ENCODE measurements at regions not wholly inside any gene's neighbourhood (a gene's known extent, or its start where the extent isn't known, plus 50 kb on each side); places are given as distances from the start of the nearest gene placed in this dataset.

GRCh38 chr11:11755871-11756270 is 85.9 kb upstream of the USP47 start:
- no peak for DNase-seq

GRCh38 chr11:11752679-11753078 is 89.1 kb upstream of the USP47 start:
- DNase-seq: no peak

- DNase-seq: no peak
Measured at GRCh38 chr11:11750017-11750878, 91.5 kb upstream of the USP47 start.

- no peak for DNase-seq
Measured at GRCh38 chr11:11748706-11749365, 92.9 kb upstream of the USP47 start.

- DNase-seq: no peak
Measured at GRCh38 chr11:11747570-11747969, 94.2 kb upstream of the USP47 start.

- no peak for DNase-seq
Measured at GRCh38 chr11:11746449-11746848, 95.3 kb upstream of the USP47 start.

- no peak for DNase-seq
Measured at GRCh38 chr11:11743216-11743615, 98.6 kb upstream of the USP47 start.

GRCh38 chr11:11742486-11742885 is 99.3 kb upstream of the USP47 start:
- no peak for DNase-seq

GRCh38 chr11:11740836-11741235 is 100.9 kb upstream of the USP47 start:
- DNase-seq: no peak

- no peak for DNase-seq
Measured at GRCh38 chr11:11740073-11740702, 101.6 kb upstream of the USP47 start.

GRCh38 chr11:11738370-11738769 is 103.4 kb upstream of the USP47 start:
- no peak for DNase-seq

- DNase-seq: no peak
Measured at GRCh38 chr11:11735586-11735985, 106.2 kb upstream of the USP47 start.

- DNase-seq: no peak
Measured at GRCh38 chr11:11733246-11733747, 108.5 kb upstream of the USP47 start.

GRCh38 chr11:11732116-11732515 is 109.7 kb upstream of the USP47 start:
- DNase-seq: no peak

- DNase-seq: no peak
Measured at GRCh38 chr11:11731311-11732083, 109.7 kb upstream of the GALNT18 start.

GRCh38 chr11:11728386-11728785 is 106.6 kb upstream of the GALNT18 start:
- DNase-seq: no peak

GRCh38 chr11:11725438-11725837 is 103.6 kb upstream of the GALNT18 start:
- DNase-seq: no peak

- DNase-seq: no peak
Measured at GRCh38 chr11:11724994-11725393, 103.2 kb upstream of the GALNT18 start.

- DNase-seq: no peak
Measured at GRCh38 chr11:11722861-11723260, 101.1 kb upstream of the GALNT18 start.

- DNase-seq: no peak
Measured at GRCh38 chr11:11722246-11722645, 100.4 kb upstream of the GALNT18 start.

- DNase-seq: no peak
Measured at GRCh38 chr11:11718511-11718910, 96.7 kb upstream of the GALNT18 start.

GRCh38 chr11:11717064-11717725 is 95.4 kb upstream of the GALNT18 start:
- DNase-seq: no peak

All from GDM1 (cell line).